ENCODE measurements at regions not wholly inside any gene's neighbourhood (a gene's known extent, or its start where the extent isn't known, plus 50 kb on each side); places are given as distances from the start of the nearest gene placed in this dataset.

- ChIA-PET CTCF (no interaction called here), POLR2A (no interaction called here)
- no peak for TF ChIP-seq ZNF791 (tag by site-specific recombination; IDR thresholded peaks at IDR 0.05)
- no peak for TF ChIP-seq ZNF324 (tag by site-specific recombination; IDR thresholded peaks at IDR 0.05)
- H3K27ac ChIP-seq (ENCODE audit: extremely low read depth, low read depth, low read length): no peak overlapping the region
- no peak overlapping the region for H3K4me3 ChIP-seq (ENCODE audit: low read depth, low read length)
- no peaks in the 10 kb centered on the region for H3K36me3 ChIP-seq (ENCODE audit: control insufficient read depth in 2 of 2, insufficient read depth in 1 of 2, low read length in 2 of 2)
- no peaks in the 10 kb centered on the region for H3K4me1 ChIP-seq (ENCODE audit: control insufficient read depth, insufficient read depth, low read length)
- no peaks in the 10 kb centered on the region for H3K9me3 ChIP-seq (ENCODE audit: control insufficient read depth, insufficient read depth, low read depth, low read length)
Observed at GRCh38 chr18:30444544-30444943, 598.0 kb downstream of the DSC3 start.

- ChIA-PET CTCF (no interaction called here), POLR2A (no interaction called here)
- TF ChIP-seq HOXA7 (CRISPR knock-in tag; IDR thresholded peaks at IDR 0.05; ENCODE audit: borderline replicate concordance) (no peak), PRDM2 (tag by site-specific recombination; IDR thresholded peaks at IDR 0.05; ENCODE audit: borderline replicate concordance) (no peak), ZNF677 (tag by site-specific recombination; IDR thresholded peaks at IDR 0.05) (no peak), ZNF560 (tag by site-specific recombination; IDR thresholded peaks at IDR 0.05; ENCODE audit: borderline replicate concordance) (no peak), ZNF555 (tag by site-specific recombination; conservative IDR thresholded peaks at IDR 0.05) (no peak), ZNF202 (tag by site-specific recombination; IDR thresholded peaks at IDR 0.05; ENCODE audit: borderline replicate concordance) (no peak), ZNF148 (tag by site-specific recombination; IDR thresholded peaks at IDR 0.05; ENCODE audit: borderline replicate concordance) (no peak), ZBTB1 (tag by site-specific recombination; IDR thresholded peaks at IDR 0.05) (no peak), ZNF174 (tag by site-specific recombination; IDR thresholded peaks at IDR 0.05) (no peak), ZBTB49 (tag by site-specific recombination; IDR thresholded peaks at IDR 0.05; ENCODE audit: low read depth) (no peak), AEBP2 (tag by site-specific recombination; IDR thresholded peaks at IDR 0.05; ENCODE audit: borderline replicate concordance) (no peak), MYNN (tag by site-specific recombination; IDR thresholded peaks at IDR 0.05; ENCODE audit: borderline replicate concordance) (no peak), ZSCAN18 (tag by site-specific recombination; IDR thresholded peaks at IDR 0.05) (no peak), ZNF548 (tag by site-specific recombination; IDR thresholded peaks at IDR 0.05) (no peak), ZNF112 (tag by site-specific recombination; IDR thresholded peaks at IDR 0.05) (no peak), ZNF280D (tag by site-specific recombination; IDR thresholded peaks at IDR 0.05) (no peak)
Observed at GRCh38 chr18:30440351-30440750, 602.2 kb downstream of the DSC3 start.

More at GRCh38 chr18:30440351-30440750, 602.2 kb downstream of the DSC3 start:
- Histone ChIP-seq H3K4me3 (ENCODE audit: low read depth, low read length) (no peak overlapping the region), H3K9me3 (ENCODE audit: control insufficient read depth, insufficient read depth, low read depth, low read length) (no peaks in the 10 kb centered on the region), H3K27ac (ENCODE audit: extremely low read depth, low read depth, low read length) (no peak overlapping the region), H3K36me3 (ENCODE audit: control insufficient read depth in 2 of 2, insufficient read depth in 1 of 2, low read length in 2 of 2) (no peaks in the 10 kb centered on the region), H3K4me1 (ENCODE audit: control insufficient read depth, insufficient read depth, low read length) (no peaks in the 10 kb centered on the region)
